ENCODE measurements at regions not wholly inside any gene's neighbourhood (a gene's known extent, or its start where the extent isn't known, plus 50 kb on each side); places are given as distances from the start of the nearest gene placed in this dataset.

DNA sequence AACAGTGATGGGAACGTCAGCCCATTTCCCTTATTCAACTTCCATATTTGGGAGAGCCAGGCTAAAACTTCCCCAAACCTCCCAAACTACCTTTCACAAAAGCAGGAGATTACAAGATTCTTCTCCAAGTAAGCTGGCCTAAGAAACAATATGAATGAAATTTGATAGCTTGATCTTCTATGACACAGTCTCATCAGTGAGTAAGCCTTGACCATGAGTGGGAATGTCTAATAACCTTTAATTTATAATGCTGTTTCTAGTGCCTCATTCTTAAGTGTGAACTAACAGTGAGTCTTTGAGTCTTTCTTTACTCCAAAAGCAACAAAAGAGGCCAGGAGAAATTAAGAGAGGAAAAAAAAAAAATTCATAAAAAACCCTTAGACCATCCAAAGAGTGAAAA, 1379.9 kb downstream of the EFNA5 start:
- no peak for TF ChIP-seq CTCF (conservative IDR thresholded peaks at IDR 0.05; ENCODE audit: low read length)
- TF ChIP-seq EZH2phosphoT487 (IDR thresholded peaks at IDR 0.05; ENCODE audit: borderline replicate concordance, low read depth, low read length) = no peak
